ENCODE measurements at regions not wholly inside any gene's neighbourhood (a gene's known extent, or its start where the extent isn't known, plus 50 kb on each side); places are given as distances from the start of the nearest gene placed in this dataset.
"Not testable (repeated sequence)": the region's sequence is repeated elsewhere in the genome, so short reads cannot be mapped to it uniquely, and the experiment has no call there.

- H3K36me3 Mint-ChIP-seq (ENCODE audit: low read depth), result no peaks in the 10 kb centered on the region
- H3K4me1 Mint-ChIP-seq (ENCODE audit: low read depth), result peaks cover 19% of the 10 kb centered on the region
- no peak for TF ChIP-seq CTCF (IDR thresholded peaks at IDR 0.05)
- no peak overlapping the region for H3K4me3 Mint-ChIP-seq
- H3K27me3 Mint-ChIP-seq (ENCODE audit: insufficient read depth), result peaks cover 20% of the 10 kb centered on the region
- H3K9me3 Mint-ChIP-seq, result no peaks in the 10 kb centered on the region
- H3K27ac Mint-ChIP-seq, result no peak overlapping the region
- DNase-seq, result no peak
Measured at GRCh38 chr16:29314292-29314934, 92.1 kb downstream of the NPIPB11 start.

GRCh38 chr16:29313559-29314048 lies 92.9 kb downstream of the NPIPB11 start:
- no peak for DNase-seq
- H3K36me3 Mint-ChIP-seq (ENCODE audit: low read depth), result no peaks in the 10 kb centered on the region

GRCh38 chr16:29312835-29313558 lies 93.5 kb downstream of the NPIPB11 start:
- no peak for TF ChIP-seq CTCF (IDR thresholded peaks at IDR 0.05)
- peaks cover 13% of the 10 kb centered on the region for H3K4me1 Mint-ChIP-seq (ENCODE audit: low read depth)
- peaks cover 24% of the 10 kb centered on the region for H3K27me3 Mint-ChIP-seq (ENCODE audit: insufficient read depth)
- no peaks in the 10 kb centered on the region for H3K36me3 Mint-ChIP-seq (ENCODE audit: low read depth)
- H3K9me3 Mint-ChIP-seq, result no peaks in the 10 kb centered on the region
- no peak overlapping the region for H3K27ac Mint-ChIP-seq
- DNase-seq, result no peak
- H3K4me3 Mint-ChIP-seq, result no peak overlapping the region

More at GRCh38 chr16:29313559-29314048, 92.9 kb downstream of the NPIPB11 start:
- H3K27me3 Mint-ChIP-seq (ENCODE audit: insufficient read depth), result peaks cover 22% of the 10 kb centered on the region
- no peak overlapping the region for H3K4me3 Mint-ChIP-seq
- H3K27ac Mint-ChIP-seq, result no peak overlapping the region
- H3K4me1 Mint-ChIP-seq (ENCODE audit: low read depth), result peaks cover 13% of the 10 kb centered on the region
- H3K9me3 Mint-ChIP-seq, result no peaks in the 10 kb centered on the region
- no peak for TF ChIP-seq CTCF (IDR thresholded peaks at IDR 0.05)

- not testable (repeated sequence) for H3K27ac Mint-ChIP-seq
Measured at GRCh38 chr16:29312345-29312675, 94.2 kb downstream of the NPIPB11 start.

GRCh38 chr16:29311461-29312344 lies 94.8 kb downstream of the NPIPB11 start:
- no peak overlapping the region for H3K4me3 Mint-ChIP-seq
- DNase-seq, result no peak
- peaks cover 19% of the 10 kb centered on the region for H3K4me1 Mint-ChIP-seq (ENCODE audit: low read depth)
- no peak overlapping the region for H3K27ac Mint-ChIP-seq
- H3K9me3 Mint-ChIP-seq, result no peaks in the 10 kb centered on the region
- TF ChIP-seq CTCF (IDR thresholded peaks at IDR 0.05), result no peak
- peaks cover 25% of the 10 kb centered on the region for H3K27me3 Mint-ChIP-seq (ENCODE audit: insufficient read depth)
- H3K36me3 Mint-ChIP-seq (ENCODE audit: low read depth), result no peaks in the 10 kb centered on the region

More at GRCh38 chr16:29312345-29312675, 94.2 kb downstream of the NPIPB11 start:
- H3K9me3 Mint-ChIP-seq; H3K4me3 Mint-ChIP-seq; DNase-seq; H3K36me3 Mint-ChIP-seq (ENCODE audit: low read depth): not testable (repeated sequence)
- Mint-ChIP-seq H3K4me1 (ENCODE audit: low read depth) (peaks cover 13% of the 10 kb centered on the region), H3K27me3 (ENCODE audit: insufficient read depth) (peaks cover 25% of the 10 kb centered on the region)

Measured in HFFc6 (cell line).